GM03348 (cell line): ENCODE measurements at regions not wholly inside any gene's neighbourhood (a gene's known extent, or its start where the extent isn't known, plus 50 kb on each side); places are given as distances from the start of the nearest gene placed in this dataset.
A peak's percentile ranks its signal among the peaks of the same experiment; 100 is the strongest.
"Not testable (repeated sequence)": the region's sequence is repeated elsewhere in the genome, so short reads cannot be mapped to it uniquely, and the experiment has no call there.

Experiments
- DNase-seq: peaks from one replicate; pipeline ENCODE4 v3.0.0; 2012; ENCODE audit warnings: low spot score

- no peak for DNase-seq
These were observed 51.0 kb upstream of the IRX5 start for GRCh38 chr16:54879681-54880080.

- no peak for DNase-seq
These were observed 52.4 kb upstream of the IRX5 start for GRCh38 chr16:54878301-54878700.

DNA sequence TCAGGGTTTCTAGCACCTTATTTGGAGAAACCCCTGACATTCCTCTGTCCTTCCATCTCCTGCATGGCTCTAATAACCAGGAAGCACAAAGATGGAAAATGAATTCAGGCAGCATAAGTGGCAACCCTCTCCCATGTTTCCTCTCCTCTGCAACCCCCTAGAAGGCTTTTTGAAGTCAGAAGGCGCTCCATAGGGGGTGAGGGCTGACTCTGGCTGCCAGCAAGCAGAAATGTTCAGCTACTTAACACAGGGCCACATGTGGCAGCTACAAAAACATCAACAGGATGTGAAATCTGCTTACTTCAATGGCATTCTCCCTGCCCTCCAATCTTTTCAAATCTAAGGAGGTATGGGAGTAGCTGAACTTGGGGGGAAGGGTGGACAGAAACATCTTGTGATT, 55.2 kb upstream of the IRX5 start:
- no peak for DNase-seq

GRCh38 chr16:54873716-54874373, 56.8 kb upstream of the IRX5 start:
- DNase-seq: not testable (repeated sequence)

DNA sequence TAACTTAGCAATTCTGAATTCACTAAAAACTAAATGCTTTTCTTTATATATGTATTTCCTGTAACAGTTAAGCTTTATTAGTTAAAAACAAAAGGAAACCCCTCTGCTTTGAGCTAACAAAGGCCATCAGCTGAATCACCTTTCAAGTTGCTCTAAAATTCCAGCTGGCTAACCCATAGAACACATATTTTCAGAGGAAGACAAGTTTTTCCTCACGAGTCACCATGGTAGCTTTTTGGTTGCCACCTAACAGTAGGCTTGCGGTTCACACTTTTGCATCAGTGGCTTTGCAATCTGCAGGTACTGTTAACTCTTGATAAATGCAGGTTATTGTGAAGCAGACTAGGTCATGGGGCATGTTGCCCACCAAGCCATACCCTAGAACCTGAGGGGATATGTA, 57.6 kb upstream of the IRX5 start:
- DNase-seq: no peak

GRCh38 chr16:54870151-54870550, 60.5 kb upstream of the IRX5 start:
- no peak for DNase-seq

- no peak for DNase-seq
These were observed 63.3 kb upstream of the IRX5 start for GRCh38 chr16:54867302-54867832.

GRCh38 chr16:54862529-54862928, 68.1 kb upstream of the IRX5 start:
- no peak for DNase-seq

GRCh38 chr16:54856871-54857270, 73.8 kb upstream of the IRX5 start:
- no peak for DNase-seq

- no peak for DNase-seq
These were observed 83.1 kb upstream of the IRX5 start for GRCh38 chr16:54847609-54848008.

DNA sequence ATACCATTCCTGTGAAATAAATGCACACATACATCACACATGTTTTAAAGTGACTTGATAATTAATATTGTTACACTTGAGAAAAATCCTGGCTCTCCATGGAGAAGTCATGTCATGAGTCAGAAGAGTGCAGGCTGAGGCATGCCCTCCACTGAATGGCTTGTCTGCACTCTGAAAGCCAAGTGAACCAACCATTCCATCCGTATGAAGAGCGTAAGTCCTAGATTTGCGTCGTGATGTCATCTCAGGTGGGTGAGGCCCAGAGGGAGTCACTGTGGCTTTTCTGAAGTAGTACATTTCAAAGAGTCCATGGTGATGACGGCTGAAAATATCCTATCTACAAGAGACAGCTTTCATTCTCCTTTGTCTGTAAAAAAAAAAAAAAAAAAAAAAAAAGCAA, 83.5 kb upstream of the IRX5 start:
- no peak for DNase-seq

DNA sequence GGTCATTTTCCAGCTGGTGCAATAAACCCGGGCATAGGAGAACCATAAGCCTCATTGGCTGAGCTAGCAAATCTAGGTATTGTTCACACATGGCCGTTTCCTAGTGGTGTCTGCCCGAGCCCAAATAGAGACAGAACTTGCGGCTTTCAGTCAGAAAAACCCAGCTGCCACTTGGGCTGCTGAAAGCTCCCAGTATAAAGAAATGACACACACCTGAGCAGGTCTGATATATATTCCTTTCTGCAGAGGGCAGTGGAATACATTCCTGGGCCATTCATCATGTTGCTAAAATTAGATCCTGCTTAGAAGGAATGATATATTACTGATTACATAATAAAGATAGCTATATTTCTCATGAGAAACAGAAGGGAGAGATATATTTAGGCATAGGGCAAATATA, 83.9 kb upstream of the IRX5 start:
- DNase-seq: no peak

GRCh38 chr16:54843424-54843750, 87.3 kb upstream of the IRX5 start:
- DNase-seq: no peak

DNA sequence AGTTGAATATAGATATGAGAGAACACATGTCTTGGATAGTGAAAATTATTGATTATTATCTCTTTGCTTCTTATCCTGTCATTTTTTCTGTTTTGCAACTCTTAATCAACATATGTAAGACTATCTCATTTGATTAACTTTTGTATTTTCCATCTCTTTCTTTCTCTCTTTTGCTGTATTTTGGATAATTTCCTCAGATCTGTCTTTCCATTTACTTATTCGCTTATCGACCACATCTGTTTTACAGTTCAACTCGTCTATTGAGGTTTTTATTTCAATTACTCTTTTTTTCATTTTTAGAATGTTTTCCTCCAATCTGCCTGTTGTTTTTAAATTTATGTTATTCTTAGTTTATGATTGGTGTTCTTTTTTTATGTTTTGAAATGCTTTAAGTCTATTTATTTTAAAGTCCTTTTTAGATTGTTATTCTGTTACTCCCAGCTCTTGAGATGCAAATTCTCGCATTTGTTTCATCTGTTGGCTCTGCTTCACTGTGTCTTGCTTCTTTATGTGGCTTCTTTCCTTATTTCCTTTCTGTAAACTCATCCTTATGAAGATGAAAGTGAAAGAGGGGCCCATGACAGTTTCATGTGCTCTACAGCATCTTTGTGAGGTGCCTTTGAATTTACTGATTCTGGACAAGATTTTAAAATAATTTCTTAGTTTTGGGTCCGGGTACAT, 87.8 kb upstream of the IRX5 start:
- no peak for DNase-seq

- no peak for DNase-seq
These were observed 101.0 kb upstream of the IRX5 start for GRCh38 chr16:54829691-54830090.

GRCh38 chr16:54822892-54823291, 107.8 kb upstream of the IRX5 start:
- no peak for DNase-seq

GRCh38 chr16:54822492-54822891, 108.2 kb upstream of the IRX5 start:
- no peak for DNase-seq

GRCh38 chr16:54821731-54822130, 108.9 kb upstream of the IRX5 start:
- no peak for DNase-seq

GRCh38 chr16:54817940-54818574, 112.6 kb upstream of the IRX5 start:
- no peak for DNase-seq

- DNase-seq: peak; percentile 24
These were observed 113.2 kb upstream of the IRX5 start for GRCh38 chr16:54817432-54817831.

- DNase-seq: no peak
These were observed 114.2 kb upstream of the IRX5 start for GRCh38 chr16:54816471-54816870.

DNA sequence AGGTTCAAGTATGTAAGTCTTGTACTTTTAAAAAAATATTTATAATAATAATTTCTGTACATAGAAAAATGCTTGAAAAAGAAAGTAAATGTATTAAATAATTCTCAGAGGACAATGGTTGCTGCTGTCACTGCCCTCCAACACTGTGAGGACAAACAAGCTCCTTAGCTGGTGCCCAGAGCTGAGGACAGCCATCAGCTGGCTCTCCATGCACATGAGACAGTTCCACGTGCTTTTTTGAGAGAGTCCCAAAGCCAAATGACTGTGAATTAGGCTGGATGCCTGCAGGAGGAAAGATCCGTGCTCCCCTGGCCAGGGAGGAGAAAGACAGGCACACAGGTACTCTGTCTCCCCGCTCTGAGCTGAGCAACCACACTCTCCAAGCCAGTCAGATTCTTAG, 115.5 kb upstream of the IRX5 start:
- DNase-seq: no peak

GRCh38 chr16:54813778-54814177, 116.9 kb upstream of the IRX5 start:
- no peak for DNase-seq
